Chondrocyte (in vitro differentiated cells): ENCODE measurements at regions not wholly inside any gene's neighbourhood (a gene's known extent, or its start where the extent isn't known, plus 50 kb on each side); places are given as distances from the start of the nearest gene placed in this dataset.
"Not testable (repeated sequence)": the region's sequence is repeated elsewhere in the genome, so short reads cannot be mapped to it uniquely, and the experiment has no call there.

Experiments
- DNase-seq: peaks from one replicate; pipeline ENCODE4 v3.0.0; 2021; ENCODE audit warnings: mixed read lengths, low spot score
- H3K27ac Mint-ChIP-seq: one replicate; pipeline ENCODE4 v1.8.0; 2021; ENCODE audit warnings: mild to moderate bottlenecking, moderate library complexity, mixed read lengths; ENCODE audit not compliant: unreplicated experiment
- H3K27me3 Mint-ChIP-seq: 2 replicates; pipeline ENCODE4 v1.8.0; 2021; ENCODE audit warnings: low read depth, mixed read lengths
- H3K36me3 Mint-ChIP-seq: 2 replicates; pipeline ENCODE4 v1.8.0; 2021; ENCODE audit warnings: low read depth, mixed read lengths
- H3K4me1 Mint-ChIP-seq: 2 replicates; pipeline ENCODE4 v1.8.0; 2021; ENCODE audit warnings: low read depth, mild to moderate bottlenecking, mixed read lengths
- H3K4me3 Mint-ChIP-seq: one replicate; pipeline ENCODE4 v1.8.0; 2021; ENCODE audit warnings: mild to moderate bottlenecking, moderate library complexity, mixed read lengths; ENCODE audit not compliant: unreplicated experiment
- H3K9me3 Mint-ChIP-seq: 2 replicates; pipeline ENCODE4 v1.8.0; 2021; ENCODE audit warnings: low read depth, mixed read lengths
- TF ChIP-seq, protein P1 (sequence below): fragments of 200-600 bp; sonication (generic); IDR thresholded peaks from 2 replicates; pipeline ENCODE4 v1.5.0; 2021; ENCODE audit warnings: antibody characterized with exemption, mild to moderate bottlenecking, moderate library complexity

GRCh38 chr3:198109883-198110282 is 149.9 kb downstream of the LMLN start:
- DNase-seq = no peak
- H3K36me3 Mint-ChIP-seq = peaks cover 8% of the 10 kb centered on the region
- H3K27ac Mint-ChIP-seq = no peak overlapping the region
- H3K9me3 Mint-ChIP-seq = no peaks in the 10 kb centered on the region
- H3K4me3 Mint-ChIP-seq = no peak overlapping the region
- TF ChIP-seq, protein P1, sequence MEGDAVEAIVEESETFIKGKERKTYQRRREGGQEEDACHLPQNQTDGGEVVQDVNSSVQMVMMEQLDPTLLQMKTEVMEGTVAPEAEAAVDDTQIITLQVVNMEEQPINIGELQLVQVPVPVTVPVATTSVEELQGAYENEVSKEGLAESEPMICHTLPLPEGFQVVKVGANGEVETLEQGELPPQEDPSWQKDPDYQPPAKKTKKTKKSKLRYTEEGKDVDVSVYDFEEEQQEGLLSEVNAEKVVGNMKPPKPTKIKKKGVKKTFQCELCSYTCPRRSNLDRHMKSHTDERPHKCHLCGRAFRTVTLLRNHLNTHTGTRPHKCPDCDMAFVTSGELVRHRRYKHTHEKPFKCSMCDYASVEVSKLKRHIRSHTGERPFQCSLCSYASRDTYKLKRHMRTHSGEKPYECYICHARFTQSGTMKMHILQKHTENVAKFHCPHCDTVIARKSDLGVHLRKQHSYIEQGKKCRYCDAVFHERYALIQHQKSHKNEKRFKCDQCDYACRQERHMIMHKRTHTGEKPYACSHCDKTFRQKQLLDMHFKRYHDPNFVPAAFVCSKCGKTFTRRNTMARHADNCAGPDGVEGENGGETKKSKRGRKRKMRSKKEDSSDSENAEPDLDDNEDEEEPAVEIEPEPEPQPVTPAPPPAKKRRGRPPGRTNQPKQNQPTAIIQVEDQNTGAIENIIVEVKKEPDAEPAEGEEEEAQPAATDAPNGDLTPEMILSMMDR = no peak
- peaks cover 64% of the 10 kb centered on the region for H3K27me3 Mint-ChIP-seq
- peaks cover 7% of the 10 kb centered on the region for H3K4me1 Mint-ChIP-seq

- no peaks in the 10 kb centered on the region for H3K9me3 Mint-ChIP-seq
- peaks cover 6% of the 10 kb centered on the region for H3K36me3 Mint-ChIP-seq
- TF ChIP-seq, protein P1 = no peak
- no peak overlapping the region for H3K27ac Mint-ChIP-seq
- H3K27me3 Mint-ChIP-seq = peaks cover 68% of the 10 kb centered on the region
- no peak overlapping the region for H3K4me3 Mint-ChIP-seq
- DNase-seq = no peak
- H3K4me1 Mint-ChIP-seq = peaks cover 7% of the 10 kb centered on the region
These were observed 152.0 kb downstream of the LMLN start for GRCh38 chr3:198112031-198112430.

GRCh38 chr3:198113206-198114053 is 153.4 kb downstream of the LMLN start:
- no peak for DNase-seq
- H3K27me3 Mint-ChIP-seq = peaks cover 68% of the 10 kb centered on the region
- peak overlapping the region; percentile 58 for H3K4me3 Mint-ChIP-seq
- peaks cover 6% of the 10 kb centered on the region for H3K36me3 Mint-ChIP-seq
- TF ChIP-seq, protein P1 = no peak
- peaks cover 5% of the 10 kb centered on the region for H3K4me1 Mint-ChIP-seq
- no peaks in the 10 kb centered on the region for H3K9me3 Mint-ChIP-seq
- no peak overlapping the region for H3K27ac Mint-ChIP-seq

GRCh38 chr3:198114516-198114915 is 154.5 kb downstream of the LMLN start:
- not testable (repeated sequence) for H3K4me3 Mint-ChIP-seq, H3K4me1 Mint-ChIP-seq, H3K9me3 Mint-ChIP-seq, H3K27ac Mint-ChIP-seq, DNase-seq, H3K36me3 Mint-ChIP-seq
- H3K27me3 Mint-ChIP-seq = peaks cover 68% of the 10 kb centered on the region

DNA sequence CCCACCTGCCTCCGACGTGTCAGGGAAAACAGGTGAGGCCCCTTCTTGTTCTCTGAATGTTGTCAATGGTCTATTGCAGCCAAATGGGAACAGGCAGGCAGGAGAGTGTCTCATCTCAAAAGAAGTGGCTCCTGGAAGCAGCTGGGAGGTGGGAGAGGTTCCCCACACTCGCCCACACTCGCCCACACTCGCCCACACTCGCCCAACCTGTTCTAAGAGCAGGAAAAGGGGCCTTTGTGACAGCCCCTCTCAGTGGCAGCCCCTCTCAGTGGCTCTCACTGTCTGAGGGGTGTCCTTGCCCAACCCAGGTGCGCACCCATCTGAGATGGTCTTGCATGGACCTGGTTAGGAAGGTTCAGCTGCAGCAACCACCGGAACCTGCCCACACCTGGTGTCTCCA is 162.2 kb downstream of the LMLN start:
- H3K27me3 Mint-ChIP-seq = peaks cover 50% of the 10 kb centered on the region
- not testable (repeated sequence) for H3K9me3 Mint-ChIP-seq, H3K36me3 Mint-ChIP-seq, H3K27ac Mint-ChIP-seq, DNase-seq, H3K4me3 Mint-ChIP-seq, H3K4me1 Mint-ChIP-seq

DNA sequence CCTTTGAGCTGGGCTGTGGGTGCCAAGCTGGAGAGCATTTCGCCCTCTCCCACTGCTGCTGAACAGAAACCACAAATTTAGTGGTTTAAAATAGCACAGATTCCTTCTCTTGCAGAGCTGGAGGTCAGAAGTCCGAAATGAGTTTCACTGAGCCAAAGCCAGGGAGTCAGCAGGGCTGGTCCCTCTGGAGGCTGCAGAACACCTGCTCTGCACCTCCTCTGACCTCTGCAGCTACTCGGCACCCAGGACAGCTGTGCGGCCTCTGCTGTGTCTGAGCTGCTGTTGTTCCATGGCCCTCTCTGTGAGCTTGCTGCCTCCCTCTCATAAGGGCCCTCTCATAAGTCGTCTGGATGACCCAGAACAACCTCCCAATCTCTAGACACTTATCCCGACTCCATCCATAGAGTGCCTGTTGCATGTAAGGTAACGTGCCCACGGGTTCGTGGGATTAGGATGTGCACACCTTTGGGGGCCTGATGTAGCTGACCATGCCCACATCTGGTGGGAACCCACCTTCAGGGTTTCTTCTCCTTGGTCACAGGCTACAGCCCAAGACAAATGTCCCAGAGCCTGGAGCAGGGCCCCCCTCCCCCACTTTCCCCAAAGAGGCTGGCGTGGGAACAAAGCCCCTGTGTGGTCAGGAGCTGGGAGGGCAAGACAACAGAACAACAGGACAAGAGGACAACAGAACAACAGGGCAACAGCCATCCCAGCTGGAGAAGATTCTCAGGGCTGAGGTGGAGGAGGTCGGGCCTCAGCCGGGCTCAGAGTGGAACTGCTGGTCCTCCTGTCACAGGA is 177.2 kb downstream of the LMLN start:
- H3K4me1 Mint-ChIP-seq, H3K9me3 Mint-ChIP-seq, H3K36me3 Mint-ChIP-seq, H3K27ac Mint-ChIP-seq, DNase-seq, H3K4me3 Mint-ChIP-seq: not testable (repeated sequence)
- H3K27me3 Mint-ChIP-seq = peaks cover 13% of the 10 kb centered on the region

DNA sequence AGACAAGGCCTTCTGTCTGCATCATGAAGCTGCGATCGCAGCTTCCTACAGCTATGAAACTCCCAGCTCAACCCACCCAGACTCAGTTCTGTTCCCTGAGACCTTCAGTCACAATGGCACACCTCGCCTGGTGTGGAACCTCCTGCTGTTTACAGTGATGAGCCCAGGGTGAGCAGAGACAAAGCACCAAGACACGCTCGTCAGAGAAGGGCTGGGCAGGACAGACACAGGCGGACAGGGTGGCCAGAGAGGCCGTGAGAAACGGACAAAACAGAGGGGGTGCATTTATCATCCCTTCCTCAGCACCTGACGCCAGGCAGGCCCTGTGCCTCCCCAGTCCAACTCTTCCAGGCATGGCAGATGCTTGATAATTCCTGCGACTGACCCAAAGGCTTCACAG is 178.2 kb downstream of the LMLN start:
- H3K4me1 Mint-ChIP-seq, H3K4me3 Mint-ChIP-seq, DNase-seq, H3K9me3 Mint-ChIP-seq, H3K27me3 Mint-ChIP-seq, H3K36me3 Mint-ChIP-seq, H3K27ac Mint-ChIP-seq: not testable (repeated sequence)

DNA sequence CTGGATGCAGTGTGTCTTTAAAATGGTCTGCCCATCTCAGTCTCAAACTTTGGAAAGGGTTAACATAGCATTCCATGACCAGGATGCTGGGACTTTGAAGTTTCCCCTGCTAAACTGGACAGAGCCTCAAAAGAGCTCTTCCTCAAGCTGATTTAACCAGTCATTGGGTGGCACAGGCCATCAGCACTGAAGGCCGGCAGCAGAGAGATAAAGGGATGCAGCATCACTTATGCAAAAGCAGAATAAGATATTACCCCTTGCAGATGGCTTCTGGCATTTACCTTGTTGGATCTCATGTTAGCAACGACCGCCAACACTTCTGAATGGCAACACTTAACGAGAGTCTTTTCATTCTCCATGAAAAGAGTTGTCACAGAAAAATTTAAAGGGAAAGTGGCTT is 179.0 kb downstream of the LMLN start:
- DNase-seq, H3K4me1 Mint-ChIP-seq, H3K27ac Mint-ChIP-seq, H3K36me3 Mint-ChIP-seq, H3K4me3 Mint-ChIP-seq, H3K27me3 Mint-ChIP-seq, H3K9me3 Mint-ChIP-seq: not testable (repeated sequence)

DNA sequence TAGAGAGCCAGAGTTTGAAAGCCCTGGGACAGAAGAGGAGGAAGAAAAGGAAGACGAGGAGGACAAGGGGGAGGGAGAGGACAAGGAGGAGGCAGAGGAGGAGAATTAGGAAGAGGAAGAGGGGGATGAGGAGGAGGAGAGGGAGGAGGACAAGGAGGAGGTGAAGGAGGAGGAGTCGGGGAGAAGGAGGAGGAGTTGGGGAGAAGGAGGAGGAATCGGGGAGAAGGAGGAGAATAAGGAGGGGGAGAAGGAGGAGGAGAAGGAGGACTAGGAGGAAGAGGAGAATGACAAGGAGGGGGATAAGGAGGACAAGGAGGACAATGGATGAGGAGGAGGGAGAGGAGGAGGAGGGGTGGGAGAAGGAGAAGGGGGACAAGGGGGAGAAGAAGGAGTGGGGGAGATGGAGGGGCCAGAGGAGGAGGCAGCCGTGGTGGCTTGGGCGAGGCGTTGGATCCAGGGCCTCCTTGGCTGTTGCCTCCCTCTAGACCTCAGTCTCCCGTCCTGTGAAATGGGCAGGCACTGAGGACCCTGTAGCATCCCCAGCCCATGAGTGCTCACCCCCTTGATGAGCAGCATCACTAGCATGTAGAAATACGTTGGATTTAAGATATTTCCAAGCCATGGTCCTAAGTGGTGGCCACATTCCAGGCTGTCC is 179.6 kb downstream of the LMLN start:
- H3K9me3 Mint-ChIP-seq, DNase-seq, H3K4me1 Mint-ChIP-seq, H3K27ac Mint-ChIP-seq, H3K27me3 Mint-ChIP-seq, H3K36me3 Mint-ChIP-seq, H3K4me3 Mint-ChIP-seq: not testable (repeated sequence)
